Mammary epithelial cell (primary cell): ENCODE measurements at regions not wholly inside any gene's neighbourhood (a gene's known extent, or its start where the extent isn't known, plus 50 kb on each side); places are given as distances from the start of the nearest gene placed in this dataset.

ENCODE experiments used
- CTCF ChIP-seq, 2 donors: IDR thresholded peaks in 1 of 2; conservative IDR thresholded peaks in 1 of 2; 2 replicates each; pipeline ENCODE4 v1.5.1; 2011 to 2012; ENCODE audit warnings: inconsistent platforms in 2 of 2, low read length in 2 of 2, mild to moderate bottlenecking in 2 of 2, control low read depth in 1 of 2, low read depth in 1 of 2; ENCODE audit not compliant: insufficient read depth in 1 of 2; ENCODE audit errors: extremely low read depth in 1 of 2
- EZH2 ChIP-seq: IDR thresholded peaks from 2 replicates; pipeline ENCODE4 v1.6.1; 2012; ENCODE audit warnings: low read length, inconsistent platforms, borderline replicate concordance

DNA sequence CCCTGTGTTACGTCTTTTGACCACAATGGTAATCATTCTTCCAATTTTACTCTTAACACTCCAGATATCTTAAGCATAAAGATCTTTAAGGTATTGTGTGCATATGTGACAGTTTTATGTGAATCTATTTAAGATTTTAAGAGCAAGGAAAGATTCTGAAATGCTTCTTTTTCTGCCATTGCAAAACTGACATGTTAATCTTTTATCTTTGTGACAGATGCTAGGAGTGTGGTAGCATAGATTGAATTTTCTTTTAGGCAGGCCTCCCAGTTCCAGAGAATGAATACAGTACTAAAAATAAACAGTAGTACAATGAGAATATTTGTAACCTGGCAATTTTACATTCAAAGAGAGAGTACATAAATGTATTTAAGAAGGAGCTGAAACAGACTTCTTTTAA, 232.5 kb upstream of the ZSWIM2 start:
- TF ChIP-seq CTCF (conservative IDR thresholded peaks at IDR 0.05 in 1 of 2, IDR thresholded peaks at IDR 0.05 in 1 of 2; ENCODE audit: extremely low read depth in 1 of 2, insufficient read depth in 1 of 2, low read depth in 1 of 2, low read length in 2 of 2): no peak
- no peak for TF ChIP-seq EZH2
